ENCODE measurements at regions not wholly inside any gene's neighbourhood (a gene's known extent, or its start where the extent isn't known, plus 50 kb on each side); places are given as distances from the start of the nearest gene placed in this dataset.
"Not testable (repeated sequence)": the region's sequence is repeated elsewhere in the genome, so short reads cannot be mapped to it uniquely, and the experiment has no call there.

- no peak overlapping the region for H3K4me3 ChIP-seq (ENCODE audit: low read length)
- no peak overlapping the region for H2AFZ ChIP-seq (ENCODE audit: low read depth, low read length)
- H3K27ac ChIP-seq (ENCODE audit: low read length) = no peak overlapping the region
- TF ChIP-seq EZH2phosphoT487 (IDR thresholded peaks at IDR 0.05; ENCODE audit: low read depth) = no peak
- no peak for TF ChIP-seq CTCF (IDR thresholded peaks at IDR 0.05; ENCODE audit: low read depth, low read length)
- no peaks in the 10 kb centered on the region for H3K36me3 ChIP-seq (replicated peaks; ENCODE audit: low read depth, low read length)
- no peak overlapping the region for H3K9ac ChIP-seq (ENCODE audit: low read length)
- no peak overlapping the region for H3K4me2 ChIP-seq (ENCODE audit: low read length)
- no peaks in the 10 kb centered on the region for H4K20me1 ChIP-seq (ENCODE audit: insufficient read depth, low read length)
- no peaks in the 10 kb centered on the region for H3K27me3 ChIP-seq (ENCODE audit: low read depth, low read length)
- no peaks in the 10 kb centered on the region for H3K79me2 ChIP-seq (ENCODE audit: low read length)
- no peaks in the 10 kb centered on the region for H3K4me1 ChIP-seq (ENCODE audit: low read length)
- H3K9me3 ChIP-seq (ENCODE audit: insufficient read depth, low read length) = 0 out of 2 replicates have a peak, but pooled peaks cover 4% of the 10 kb centered on the region
Measured at GRCh38 chr4:148643851-148644250, 201.6 kb upstream of the NR3C2 start.

- Histone ChIP-seq H4K20me1 (ENCODE audit: insufficient read depth, low read length) (no peaks in the 10 kb centered on the region), H3K4me3 (ENCODE audit: low read length) (no peak overlapping the region), H3K36me3 (replicated peaks; ENCODE audit: low read depth, low read length) (no peaks in the 10 kb centered on the region), H2AFZ (ENCODE audit: low read depth, low read length) (no peak overlapping the region), H3K9ac (ENCODE audit: low read length) (no peak overlapping the region), H3K4me1 (ENCODE audit: low read length) (no peaks in the 10 kb centered on the region), H3K27me3 (ENCODE audit: low read depth, low read length) (no peaks in the 10 kb centered on the region), H3K79me2 (ENCODE audit: low read length) (no peaks in the 10 kb centered on the region), H3K9me3 (ENCODE audit: insufficient read depth, low read length) (peaks cover 7% of the 10 kb centered on the region; the same call in 1 of the 2 replicates), H3K27ac (ENCODE audit: low read length) (no peak overlapping the region), H3K4me2 (ENCODE audit: low read length) (no peak overlapping the region)
- no peak for TF ChIP-seq EZH2phosphoT487 (IDR thresholded peaks at IDR 0.05; ENCODE audit: low read depth)
- TF ChIP-seq CTCF (IDR thresholded peaks at IDR 0.05; ENCODE audit: low read depth, low read length) = no peak
Measured at GRCh38 chr4:148642907-148643306, 200.7 kb upstream of the NR3C2 start.

- peaks cover 17% of the 10 kb centered on the region for H3K9me3 ChIP-seq (ENCODE audit: insufficient read depth, low read length)
- H3K9ac ChIP-seq (ENCODE audit: low read length); H2AFZ ChIP-seq (ENCODE audit: low read depth, low read length); H3K4me3 ChIP-seq (ENCODE audit: low read length); H3K27ac ChIP-seq (ENCODE audit: low read length); H3K36me3 ChIP-seq (replicated peaks; ENCODE audit: low read depth, low read length); H3K27me3 ChIP-seq (ENCODE audit: low read depth, low read length); H3K4me2 ChIP-seq (ENCODE audit: low read length); H4K20me1 ChIP-seq (ENCODE audit: insufficient read depth, low read length); H3K79me2 ChIP-seq (ENCODE audit: low read length); H3K4me1 ChIP-seq (ENCODE audit: low read length): not testable (repeated sequence)
Measured at GRCh38 chr4:148638079-148638478, 195.9 kb upstream of the NR3C2 start.

DNA sequence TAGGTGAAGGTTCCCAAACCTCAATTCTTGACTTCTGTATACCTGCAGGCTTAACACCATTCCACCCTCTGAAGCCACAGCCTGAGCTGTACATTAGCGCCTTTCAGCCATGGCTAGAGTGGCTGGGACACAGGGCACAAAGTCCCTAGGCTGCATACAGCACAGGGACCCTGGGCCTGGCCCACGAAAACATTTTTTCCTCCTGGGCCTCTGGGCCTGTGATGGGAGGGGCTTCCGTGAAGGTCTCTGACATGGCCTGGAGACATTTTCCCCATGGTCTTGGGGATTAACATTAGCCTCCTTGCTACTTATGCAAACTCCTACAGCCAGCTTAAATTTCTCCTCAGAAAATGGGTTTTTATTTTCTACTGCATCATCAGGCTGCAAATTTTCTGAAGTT is 195.2 kb upstream of the NR3C2 start:
- H3K27me3 ChIP-seq (ENCODE audit: low read depth, low read length); H3K4me1 ChIP-seq (ENCODE audit: low read length); H3K9ac ChIP-seq (ENCODE audit: low read length); H3K27ac ChIP-seq (ENCODE audit: low read length); H3K4me3 ChIP-seq (ENCODE audit: low read length); H3K4me2 ChIP-seq (ENCODE audit: low read length); H3K36me3 ChIP-seq (replicated peaks; ENCODE audit: low read depth, low read length); H4K20me1 ChIP-seq (ENCODE audit: insufficient read depth, low read length); H3K79me2 ChIP-seq (ENCODE audit: low read length); H2AFZ ChIP-seq (ENCODE audit: low read depth, low read length): not testable (repeated sequence)
- peaks cover 17% of the 10 kb centered on the region for H3K9me3 ChIP-seq (ENCODE audit: insufficient read depth, low read length)

- Histone ChIP-seq H4K20me1 (ENCODE audit: insufficient read depth, low read length) (no peaks in the 10 kb centered on the region), H3K27ac (ENCODE audit: low read length) (no peak overlapping the region), H2AFZ (ENCODE audit: low read depth, low read length) (no peak overlapping the region), H3K4me3 (ENCODE audit: low read length) (no peak overlapping the region), H3K4me1 (ENCODE audit: low read length) (no peaks in the 10 kb centered on the region), H3K9ac (ENCODE audit: low read length) (no peak overlapping the region), H3K79me2 (ENCODE audit: low read length) (no peaks in the 10 kb centered on the region), H3K36me3 (replicated peaks; ENCODE audit: low read depth, low read length) (no peaks in the 10 kb centered on the region), H3K27me3 (ENCODE audit: low read depth, low read length) (no peaks in the 10 kb centered on the region), H3K9me3 (ENCODE audit: insufficient read depth, low read length) (peaks cover 17% of the 10 kb centered on the region), H3K4me2 (ENCODE audit: low read length) (no peak overlapping the region)
- TF ChIP-seq EZH2phosphoT487 (IDR thresholded peaks at IDR 0.05; ENCODE audit: low read depth) (no peak), CTCF (IDR thresholded peaks at IDR 0.05; ENCODE audit: low read depth, low read length) (no peak)
Measured at GRCh38 chr4:148634476-148634875, 192.3 kb upstream of the NR3C2 start.

Data from OCI-LY3 (cell line).